ENCODE measurements at regions not wholly inside any gene's neighbourhood (a gene's known extent, or its start where the extent isn't known, plus 50 kb on each side); places are given as distances from the start of the nearest gene placed in this dataset.
"Not testable (repeated sequence)": the region's sequence is repeated elsewhere in the genome, so short reads cannot be mapped to it uniquely, and the experiment has no call there.

- Histone ChIP-seq H3K36me3 (no peaks in the 10 kb centered on the region), H4K20me1 (ENCODE audit: low read depth) (no peaks in the 10 kb centered on the region), H3K4me1 (no peaks in the 10 kb centered on the region), H3K9me3 (ENCODE audit: low read depth) (no peaks in the 10 kb centered on the region), H3K9ac (no peak overlapping the region), H3K4me3 (no peak overlapping the region), H3K27me3 (peaks cover 18% of the 10 kb centered on the region), H3F3A (ENCODE audit: low read depth) (no peaks in the 10 kb centered on the region), H3K27ac (no peak overlapping the region), H3K4me2 (no peak overlapping the region), H2AFZ (replicated peaks) (no peak overlapping the region), H3K79me2 (ENCODE audit: low read depth) (no peaks in the 10 kb centered on the region)
- H3K27me3 Mint-ChIP-seq (ENCODE audit: insufficient read depth, low read depth): no peaks in the 10 kb centered on the region
- H3K36me3 Mint-ChIP-seq: peaks cover 2% of the 10 kb centered on the region
- no peak for TF ChIP-seq EZH2 (IDR thresholded peaks at IDR 0.05)
- no peak overlapping the region for H3K27ac Mint-ChIP-seq
- H3K4me3 Mint-ChIP-seq: no peak overlapping the region
- H3K9me3 Mint-ChIP-seq: peaks cover 5% of the 10 kb centered on the region
- DNase-seq (ENCODE audit: low spot score): no peak
- H3K4me1 Mint-ChIP-seq: peaks cover 2% of the 10 kb centered on the region
Observed at GRCh38 chr16:29126616-29127015, 141.8 kb downstream of the LAT start.

- Histone ChIP-seq H3K9ac (no peak overlapping the region), H3K27ac (no peak overlapping the region), H3K36me3 (no peaks in the 10 kb centered on the region), H2AFZ (replicated peaks) (no peak overlapping the region), H3K27me3 (peaks cover 18% of the 10 kb centered on the region), H3K79me2 (ENCODE audit: low read depth) (no peaks in the 10 kb centered on the region), H4K20me1 (ENCODE audit: low read depth) (no peaks in the 10 kb centered on the region), H3K9me3 (ENCODE audit: low read depth) (no peaks in the 10 kb centered on the region), H3K4me3 (no peak overlapping the region), H3K4me2 (no peak overlapping the region), H3K4me1 (no peaks in the 10 kb centered on the region), H3F3A (ENCODE audit: low read depth) (no peaks in the 10 kb centered on the region)
- TF ChIP-seq CTCF (IDR thresholded peaks at IDR 0.05): no peak
- no peak for TF ChIP-seq EZH2phosphoT487 (IDR thresholded peaks at IDR 0.05)
- no peak for TF ChIP-seq EZH2 (IDR thresholded peaks at IDR 0.05)
- DNase-seq (ENCODE audit: low spot score): no peak
- Mint-ChIP-seq H3K4me3 (no peak overlapping the region), H3K9me3 (peaks cover 5% of the 10 kb centered on the region), H3K27ac (no peak overlapping the region), H3K4me1 (peaks cover 4% of the 10 kb centered on the region), H3K27me3 (ENCODE audit: insufficient read depth, low read depth) (no peaks in the 10 kb centered on the region), H3K36me3 (peaks cover 2% of the 10 kb centered on the region)
Observed at GRCh38 chr16:29126057-29126494, 141.2 kb downstream of the LAT start.

- no peak overlapping the region for H2AFZ ChIP-seq (replicated peaks)
- Mint-ChIP-seq H3K4me1 (peaks cover 8% of the 10 kb centered on the region), H3K36me3 (peaks cover 2% of the 10 kb centered on the region), H3K27me3 (ENCODE audit: insufficient read depth, low read depth) (no peaks in the 10 kb centered on the region), H3K9me3 (peaks cover 5% of the 10 kb centered on the region), H3K27ac (no peak overlapping the region), H3K4me3 (no peak overlapping the region)
- H3K9ac ChIP-seq: no peak overlapping the region
- no peak overlapping the region for H3K4me3 ChIP-seq
- H3K27ac ChIP-seq: no peak overlapping the region
- no peaks in the 10 kb centered on the region for H3K36me3 ChIP-seq
- H3K4me1 ChIP-seq: no peaks in the 10 kb centered on the region
- peaks cover 18% of the 10 kb centered on the region for H3K27me3 ChIP-seq
- H3K79me2 ChIP-seq (ENCODE audit: low read depth): no peaks in the 10 kb centered on the region
- H3K9me3 ChIP-seq (ENCODE audit: low read depth): no peaks in the 10 kb centered on the region
- no peaks in the 10 kb centered on the region for H4K20me1 ChIP-seq (ENCODE audit: low read depth)
- no peak for TF ChIP-seq EZH2phosphoT487 (IDR thresholded peaks at IDR 0.05)
- H3F3A ChIP-seq (ENCODE audit: low read depth): no peaks in the 10 kb centered on the region
- H3K4me2 ChIP-seq: no peak overlapping the region
- DNase-seq (ENCODE audit: low spot score): no peak
Observed at GRCh38 chr16:29124828-29125227, 140.0 kb downstream of the LAT start.

GRCh38 chr16:29124162-29124561 is 139.3 kb downstream of the LAT start:
- H3K79me2 ChIP-seq (ENCODE audit: low read depth); H3K4me1 ChIP-seq; H4K20me1 ChIP-seq (ENCODE audit: low read depth); DNase-seq (ENCODE audit: low spot score); H3K36me3 Mint-ChIP-seq; H3K4me3 Mint-ChIP-seq; H3K27ac Mint-ChIP-seq; H3K27ac ChIP-seq; H3K27me3 Mint-ChIP-seq (ENCODE audit: insufficient read depth, low read depth); H3K36me3 ChIP-seq; H3K9me3 ChIP-seq (ENCODE audit: low read depth); H3K9me3 Mint-ChIP-seq; H3K9ac ChIP-seq; H3K4me2 ChIP-seq; H3F3A ChIP-seq (ENCODE audit: low read depth); H3K4me3 ChIP-seq; H3K4me1 Mint-ChIP-seq; H2AFZ ChIP-seq (replicated peaks): not testable (repeated sequence)
- H3K27me3 ChIP-seq: peaks cover 18% of the 10 kb centered on the region

GRCh38 chr16:29120680-29121079 is 135.8 kb downstream of the LAT start:
- not testable (repeated sequence) for H3K36me3 ChIP-seq; H3K4me3 ChIP-seq; H3K27me3 ChIP-seq; H3K36me3 Mint-ChIP-seq; H3K4me1 ChIP-seq; H3K9me3 Mint-ChIP-seq; H3F3A ChIP-seq (ENCODE audit: low read depth); H3K9ac ChIP-seq; H4K20me1 ChIP-seq (ENCODE audit: low read depth); H3K79me2 ChIP-seq (ENCODE audit: low read depth); H3K27me3 Mint-ChIP-seq (ENCODE audit: insufficient read depth, low read depth); H3K27ac Mint-ChIP-seq; H3K4me2 ChIP-seq; H2AFZ ChIP-seq (replicated peaks); H3K4me3 Mint-ChIP-seq; H3K27ac ChIP-seq; H3K9me3 ChIP-seq (ENCODE audit: low read depth)
- DNase-seq (ENCODE audit: low spot score): peak; percentile 34
- H3K4me1 Mint-ChIP-seq: peaks cover 17% of the 10 kb centered on the region

- H3K27ac ChIP-seq; H3K4me2 ChIP-seq; H3K27ac Mint-ChIP-seq; H3K27me3 ChIP-seq; H3F3A ChIP-seq (ENCODE audit: low read depth); H3K9ac ChIP-seq; H3K36me3 ChIP-seq; H3K4me3 ChIP-seq; H3K36me3 Mint-ChIP-seq; H3K4me1 ChIP-seq; H3K27me3 Mint-ChIP-seq (ENCODE audit: insufficient read depth, low read depth); H4K20me1 ChIP-seq (ENCODE audit: low read depth); H3K4me3 Mint-ChIP-seq; H2AFZ ChIP-seq (replicated peaks); DNase-seq (ENCODE audit: low spot score); H3K9me3 Mint-ChIP-seq; H3K79me2 ChIP-seq (ENCODE audit: low read depth); H3K9me3 ChIP-seq (ENCODE audit: low read depth): not testable (repeated sequence)
- H3K4me1 Mint-ChIP-seq: peaks cover 24% of the 10 kb centered on the region
Observed at GRCh38 chr16:29118301-29118957, 133.6 kb downstream of the LAT start.
